ENCODE measurements at regions not wholly inside any gene's neighbourhood (a gene's known extent, or its start where the extent isn't known, plus 50 kb on each side); places are given as distances from the start of the nearest gene placed in this dataset.

GRCh38 chr5:105034401-105034763 lies 1471.8 kb upstream of the NUDT12 start:
- H3K14ac ChIP-seq (replicated peaks; ENCODE audit: low read depth, low read length), result no peak overlapping the region
- H3K4me1 ChIP-seq (ENCODE audit: control insufficient read depth, insufficient read depth, low read length), result no peaks in the 10 kb centered on the region
- no peak overlapping the region for H3K4me2 ChIP-seq (ENCODE audit: low read depth, low read length)
- TF ChIP-seq BHLHE40 (IDR thresholded peaks at IDR 0.05; ENCODE audit: low read depth, low read length), result no peak
- TF ChIP-seq, protein P1, sequence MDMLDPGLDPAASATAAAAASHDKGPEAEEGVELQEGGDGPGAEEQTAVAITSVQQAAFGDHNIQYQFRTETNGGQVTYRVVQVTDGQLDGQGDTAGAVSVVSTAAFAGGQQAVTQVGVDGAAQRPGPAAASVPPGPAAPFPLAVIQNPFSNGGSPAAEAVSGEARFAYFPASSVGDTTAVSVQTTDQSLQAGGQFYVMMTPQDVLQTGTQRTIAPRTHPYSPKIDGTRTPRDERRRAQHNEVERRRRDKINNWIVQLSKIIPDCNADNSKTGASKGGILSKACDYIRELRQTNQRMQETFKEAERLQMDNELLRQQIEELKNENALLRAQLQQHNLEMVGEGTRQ (IDR thresholded peaks at IDR 0.05; ENCODE audit: low read depth, low read length), result no peak
- no peak for DNase-seq
- H2BK15ac ChIP-seq (ENCODE audit: low read depth, low read length), result no peak overlapping the region
- no peaks in the 10 kb centered on the region for H4K20me1 ChIP-seq (ENCODE audit: insufficient read depth, low read length)
- ChIA-PET POLR2A (ENCODE audit: unreplicated experiment) (no interaction called here), CTCF (no interaction called here)
- H3K18ac ChIP-seq (ENCODE audit: low read depth, low read length), result no peak overlapping the region
- dilution Hi-C loops (cut with HindIII; ENCODE audit: low sequenced_read_pairs, unreplicated experiment) (no loop called here), intact Hi-C loops (cut with micrococcal nuclease) (no loop called here), in situ Hi-C loops (cut with MboI; ENCODE audit: low sequenced_read_pairs) (no loop called here)
- no peaks in the 10 kb centered on the region for H3K9me1 ChIP-seq (ENCODE audit: insufficient read depth, low read length)
- no peak overlapping the region for H2AK9ac ChIP-seq (replicated peaks; ENCODE audit: low read depth, low read length, poor library complexity)
- ATAC-seq (ENCODE audit: low read depth), result no peak
- no TSS peak for BruUV-seq (replicated peaks)
- no peaks in the 10 kb centered on the region for H3K27me3 ChIP-seq (ENCODE audit: control insufficient read depth, insufficient read depth, low read length)
- H2BK120ac ChIP-seq (ENCODE audit: low read depth, low read length), result no peak overlapping the region
- H2BK20ac ChIP-seq (ENCODE audit: low read depth, low read length), result no peak overlapping the region
- H3K23ac ChIP-seq (ENCODE audit: low read depth, low read length), result no peak overlapping the region
- no peak overlapping the region for H4K8ac ChIP-seq (ENCODE audit: low read depth in 2 of 2, low read length in 2 of 2)
- no peak overlapping the region for H2AK5ac ChIP-seq (ENCODE audit: low read depth, low read length)
- H4K5ac ChIP-seq (ENCODE audit: low read depth, low read length), result no peak overlapping the region
- H2AFZ ChIP-seq (replicated peaks; ENCODE audit: low read length, poor library complexity), result no peak overlapping the region
- H3K4ac ChIP-seq (ENCODE audit: low read depth, low read length), result no peak overlapping the region
- H3K56ac ChIP-seq (ENCODE audit: extremely low read depth, insufficient read depth, low read length), result no peak overlapping the region
- no peak overlapping the region for H3K4me3 ChIP-seq (ENCODE audit: insufficient read depth, low read depth, low read length)
- no peak overlapping the region for H2BK5ac ChIP-seq (ENCODE audit: low read depth, low read length, poor library complexity, severe bottlenecking)
- no peak overlapping the region for H3K27ac ChIP-seq (ENCODE audit: insufficient read depth, low read length)
- H4K91ac ChIP-seq (ENCODE audit: insufficient read depth, low read depth, low read length), result no peak overlapping the region
- no peaks in the 10 kb centered on the region for H3K36me3 ChIP-seq (ENCODE audit: control insufficient read depth, insufficient read depth, low read length)
- peaks cover 5% of the 10 kb centered on the region for H3K9me3 ChIP-seq (ENCODE audit: control insufficient read depth, insufficient read depth, low read length)
- no peak overlapping the region for H3K9ac ChIP-seq (ENCODE audit: low read depth, low read length)
- no peaks in the 10 kb centered on the region for H3K79me1 ChIP-seq (ENCODE audit: low read depth in 1 of 2, low read length in 2 of 2)

Measured in IMR-90 (cell line).